ENCODE measurements at regions not wholly inside any gene's neighbourhood (a gene's known extent, or its start where the extent isn't known, plus 50 kb on each side); places are given as distances from the start of the nearest gene placed in this dataset.

- Histone ChIP-seq H3K27me3 (ENCODE audit: control insufficient read depth, insufficient read depth, low read length) (no peaks in the 10 kb centered on the region), H3K4me1 (ENCODE audit: control insufficient read depth, insufficient read depth, low read length) (no peaks in the 10 kb centered on the region), H3K9ac (ENCODE audit: low read length) (no peak overlapping the region), H3K4me3 (ENCODE audit: low read length) (no peak overlapping the region), H3K36me3 (ENCODE audit: control insufficient read depth, insufficient read depth, low read length) (no peaks in the 10 kb centered on the region), H3K27ac (ENCODE audit: low read depth, low read length) (no peak overlapping the region)
Measured at GRCh38 chr1:30335389-30335996, 387.9 kb downstream of the MATN1 start.

- Histone ChIP-seq H3K4me1 (ENCODE audit: control insufficient read depth, insufficient read depth, low read length) (no peaks in the 10 kb centered on the region), H3K36me3 (ENCODE audit: control insufficient read depth, insufficient read depth, low read length) (no peaks in the 10 kb centered on the region), H3K9ac (ENCODE audit: low read length) (no peak overlapping the region), H3K27ac (ENCODE audit: low read depth, low read length) (no peak overlapping the region), H3K27me3 (ENCODE audit: control insufficient read depth, insufficient read depth, low read length) (no peaks in the 10 kb centered on the region), H3K4me3 (ENCODE audit: low read length) (no peak overlapping the region)
Measured at GRCh38 chr1:30334767-30335166, 388.6 kb downstream of the MATN1 start.

GRCh38 chr1:30332116-30333094 is 391.0 kb downstream of the MATN1 start:
- H3K27ac ChIP-seq (ENCODE audit: low read depth, low read length): no peak overlapping the region
- H3K4me1 ChIP-seq (ENCODE audit: control insufficient read depth, insufficient read depth, low read length): no peaks in the 10 kb centered on the region
- H3K36me3 ChIP-seq (ENCODE audit: control insufficient read depth, insufficient read depth, low read length): no peaks in the 10 kb centered on the region
- no peaks in the 10 kb centered on the region for H3K27me3 ChIP-seq (ENCODE audit: control insufficient read depth, insufficient read depth, low read length)
- H3K9ac ChIP-seq (ENCODE audit: low read length): no peak overlapping the region
- no peak overlapping the region for H3K4me3 ChIP-seq (ENCODE audit: low read length)

DNA sequence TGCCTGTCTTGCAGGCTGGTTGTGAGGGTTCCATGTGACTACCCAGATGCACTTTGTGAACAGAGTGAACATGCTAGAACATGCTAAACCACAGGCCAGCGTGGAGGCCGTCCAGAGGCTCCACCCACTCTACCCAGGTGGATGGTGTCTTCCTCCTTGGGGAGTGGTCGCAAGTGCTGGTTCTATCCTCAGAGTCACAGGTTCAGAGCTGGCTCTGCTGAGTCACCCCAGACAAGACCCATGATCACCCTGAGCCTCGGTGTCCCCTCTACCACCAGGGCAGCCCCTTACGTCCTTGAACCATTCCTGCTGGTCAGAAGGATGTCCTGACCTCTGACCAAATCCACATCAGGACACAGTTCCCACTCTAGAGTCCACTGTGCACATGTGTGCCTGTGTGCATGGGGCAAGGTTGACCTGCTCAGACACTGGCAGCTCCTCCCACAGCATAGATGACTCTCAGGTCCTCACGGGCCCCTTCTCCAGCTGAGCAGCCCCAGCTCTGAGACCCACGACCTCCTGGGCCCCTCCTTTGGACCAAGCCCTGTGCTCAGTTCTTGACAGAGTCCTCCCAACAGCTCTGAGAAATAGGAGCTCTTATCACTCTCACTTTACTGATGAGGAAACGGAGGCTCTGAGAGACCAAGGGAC is 391.8 kb downstream of the MATN1 start:
- H3K36me3 ChIP-seq (ENCODE audit: control insufficient read depth, insufficient read depth, low read length): no peaks in the 10 kb centered on the region
- no peaks in the 10 kb centered on the region for H3K4me1 ChIP-seq (ENCODE audit: control insufficient read depth, insufficient read depth, low read length)
- no peaks in the 10 kb centered on the region for H3K27me3 ChIP-seq (ENCODE audit: control insufficient read depth, insufficient read depth, low read length)
- no peak overlapping the region for H3K9ac ChIP-seq (ENCODE audit: low read length)
- no peak overlapping the region for H3K4me3 ChIP-seq (ENCODE audit: low read length)
- no peak overlapping the region for H3K27ac ChIP-seq (ENCODE audit: low read depth, low read length)

DNA sequence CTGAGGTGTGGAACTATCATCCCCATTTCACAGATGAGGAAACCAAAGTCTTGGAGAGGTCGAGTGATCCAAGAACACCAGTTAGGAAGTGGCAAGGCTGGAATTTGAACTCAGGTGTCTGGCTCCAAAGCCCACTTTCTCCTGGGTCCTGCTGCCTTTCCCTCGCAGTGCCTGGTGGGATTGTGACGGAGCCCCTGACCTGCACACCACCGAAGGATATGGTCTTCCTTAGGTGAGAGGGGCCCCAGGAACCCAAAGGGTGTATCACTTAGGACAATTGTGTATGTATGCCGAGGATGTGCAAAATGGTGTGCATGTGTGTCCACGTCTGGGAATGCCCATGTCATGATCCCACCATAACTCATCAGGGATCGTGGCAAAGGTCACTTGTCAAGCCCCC is 392.7 kb downstream of the MATN1 start:
- Histone ChIP-seq H3K27me3 (ENCODE audit: control insufficient read depth, insufficient read depth, low read length) (no peaks in the 10 kb centered on the region), H3K4me3 (ENCODE audit: low read length) (no peak overlapping the region), H3K27ac (ENCODE audit: low read depth, low read length) (no peak overlapping the region), H3K36me3 (ENCODE audit: control insufficient read depth, insufficient read depth, low read length) (no peaks in the 10 kb centered on the region), H3K4me1 (ENCODE audit: control insufficient read depth, insufficient read depth, low read length) (no peaks in the 10 kb centered on the region), H3K9ac (ENCODE audit: low read length) (no peak overlapping the region)

GRCh38 chr1:30329802-30330557 is 393.4 kb downstream of the MATN1 start:
- H3K9ac ChIP-seq (ENCODE audit: low read length): no peak overlapping the region
- H3K36me3 ChIP-seq (ENCODE audit: control insufficient read depth, insufficient read depth, low read length): no peaks in the 10 kb centered on the region
- H3K27me3 ChIP-seq (ENCODE audit: control insufficient read depth, insufficient read depth, low read length): no peaks in the 10 kb centered on the region
- H3K4me3 ChIP-seq (ENCODE audit: low read length): no peak overlapping the region
- no peaks in the 10 kb centered on the region for H3K4me1 ChIP-seq (ENCODE audit: control insufficient read depth, insufficient read depth, low read length)
- H3K27ac ChIP-seq (ENCODE audit: low read depth, low read length): no peak overlapping the region

DNA sequence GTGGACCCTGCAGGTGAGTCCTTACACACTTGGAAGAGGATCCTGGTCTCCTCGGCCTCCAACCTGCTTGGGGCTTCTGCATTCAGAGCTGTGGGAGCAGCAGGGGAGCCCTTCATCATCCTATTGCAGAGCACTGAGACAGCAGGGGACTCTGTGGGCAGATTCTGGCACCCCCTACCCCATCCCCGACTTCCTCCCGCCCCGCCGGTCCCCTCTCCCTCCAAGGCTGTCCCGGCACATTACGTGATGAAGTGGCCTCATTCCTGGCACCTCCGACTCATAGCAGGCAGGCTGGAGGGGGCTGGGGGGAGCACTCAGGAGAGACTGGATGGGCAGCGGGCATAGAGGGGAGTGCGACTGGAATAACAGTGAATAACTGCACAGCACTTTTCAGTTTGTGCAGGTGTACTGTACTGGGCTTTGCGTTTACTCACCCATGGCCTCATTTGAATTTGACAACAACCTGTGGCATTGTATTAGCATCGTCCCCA is 394.1 kb downstream of the MATN1 start:
- Histone ChIP-seq H3K27me3 (ENCODE audit: control insufficient read depth, insufficient read depth, low read length) (no peaks in the 10 kb centered on the region), H3K36me3 (ENCODE audit: control insufficient read depth, insufficient read depth, low read length) (no peaks in the 10 kb centered on the region), H3K9ac (ENCODE audit: low read length) (no peak overlapping the region), H3K4me1 (ENCODE audit: control insufficient read depth, insufficient read depth, low read length) (no peaks in the 10 kb centered on the region), H3K27ac (ENCODE audit: low read depth, low read length) (no peak overlapping the region), H3K4me3 (ENCODE audit: low read length) (no peak overlapping the region)

- Histone ChIP-seq H3K4me1 (ENCODE audit: control insufficient read depth, insufficient read depth, low read length) (no peaks in the 10 kb centered on the region), H3K27ac (ENCODE audit: low read depth, low read length) (no peak overlapping the region), H3K4me3 (ENCODE audit: low read length) (no peak overlapping the region), H3K36me3 (ENCODE audit: control insufficient read depth, insufficient read depth, low read length) (no peaks in the 10 kb centered on the region), H3K27me3 (ENCODE audit: control insufficient read depth, insufficient read depth, low read length) (no peaks in the 10 kb centered on the region), H3K9ac (ENCODE audit: low read length) (no peak overlapping the region)
Measured at GRCh38 chr1:30328401-30329262, 394.8 kb downstream of the MATN1 start.

DNA sequence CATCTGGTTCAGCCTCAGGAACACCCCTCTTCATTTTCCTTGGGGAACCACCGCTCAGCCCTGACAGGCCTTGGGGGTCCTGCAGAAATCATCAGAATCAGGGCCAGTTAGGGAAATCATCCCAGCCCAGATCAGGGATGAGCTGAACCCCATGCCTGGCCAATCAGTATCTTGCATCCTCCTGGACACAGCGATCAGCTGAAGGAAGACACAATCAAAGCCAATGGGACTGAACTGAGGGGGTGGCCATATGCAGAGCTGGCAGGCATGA is 395.4 kb downstream of the MATN1 start:
- no peaks in the 10 kb centered on the region for H3K4me1 ChIP-seq (ENCODE audit: control insufficient read depth, insufficient read depth, low read length)
- H3K36me3 ChIP-seq (ENCODE audit: control insufficient read depth, insufficient read depth, low read length): no peaks in the 10 kb centered on the region
- H3K27ac ChIP-seq (ENCODE audit: low read depth, low read length): no peak overlapping the region
- no peaks in the 10 kb centered on the region for H3K27me3 ChIP-seq (ENCODE audit: control insufficient read depth, insufficient read depth, low read length)
- H3K4me3 ChIP-seq (ENCODE audit: low read length): no peak overlapping the region
- H3K9ac ChIP-seq (ENCODE audit: low read length): no peak overlapping the region

DNA sequence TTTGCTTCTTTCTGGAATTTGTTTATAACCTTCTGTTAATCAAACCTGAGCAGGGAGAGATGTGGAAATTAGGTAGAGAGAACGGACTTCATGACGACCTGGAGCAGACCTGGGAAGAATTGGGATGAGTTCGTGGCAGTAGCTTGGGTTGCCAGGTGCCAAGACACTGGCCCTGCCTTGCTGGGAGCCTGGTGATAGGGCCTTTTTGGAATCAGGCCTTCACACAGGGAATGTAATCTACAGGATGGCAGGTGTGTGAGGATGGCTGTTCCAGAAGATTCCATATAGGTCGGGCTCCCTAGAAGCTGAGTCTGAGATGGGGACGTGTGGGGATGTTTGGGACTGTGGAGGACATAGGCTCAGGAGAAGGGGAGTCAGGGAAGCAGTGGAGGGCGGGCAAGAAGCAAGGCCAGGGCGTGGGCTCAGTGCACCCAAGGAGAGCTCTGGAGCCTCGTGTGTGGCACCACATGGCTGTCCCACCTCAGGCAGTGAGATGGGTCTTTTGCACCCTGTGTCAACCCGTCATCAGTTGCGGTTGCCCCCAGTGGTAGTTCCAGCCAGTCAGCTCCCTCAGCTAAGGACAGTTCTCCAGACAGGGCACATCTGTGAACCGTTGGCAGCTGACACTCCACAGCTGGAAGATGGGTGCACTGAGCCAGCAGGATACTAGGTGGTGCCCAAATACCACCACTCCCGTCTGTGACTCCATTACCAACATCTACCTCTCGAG is 395.9 kb downstream of the MATN1 start:
- H3K27ac ChIP-seq (ENCODE audit: low read depth, low read length): no peak overlapping the region
- no peaks in the 10 kb centered on the region for H3K4me1 ChIP-seq (ENCODE audit: control insufficient read depth, insufficient read depth, low read length)
- H3K36me3 ChIP-seq (ENCODE audit: control insufficient read depth, insufficient read depth, low read length): no peaks in the 10 kb centered on the region
- no peak overlapping the region for H3K4me3 ChIP-seq (ENCODE audit: low read length)
- H3K9ac ChIP-seq (ENCODE audit: low read length): no peak overlapping the region
- H3K27me3 ChIP-seq (ENCODE audit: control insufficient read depth, insufficient read depth, low read length): no peaks in the 10 kb centered on the region

GRCh38 chr1:30325999-30326398 is 397.4 kb downstream of the MATN1 start:
- Histone ChIP-seq H3K27me3 (ENCODE audit: control insufficient read depth, insufficient read depth, low read length) (no peaks in the 10 kb centered on the region), H3K9ac (ENCODE audit: low read length) (no peak overlapping the region), H3K36me3 (ENCODE audit: control insufficient read depth, insufficient read depth, low read length) (no peaks in the 10 kb centered on the region), H3K4me3 (ENCODE audit: low read length) (no peak overlapping the region), H3K4me1 (ENCODE audit: control insufficient read depth, insufficient read depth, low read length) (no peaks in the 10 kb centered on the region), H3K27ac (ENCODE audit: low read depth, low read length) (no peak overlapping the region)
